Kidney glomerular epithelial cell (primary cell): ENCODE measurements at regions not wholly inside any gene's neighbourhood (a gene's known extent, or its start where the extent isn't known, plus 50 kb on each side); places are given as distances from the start of the nearest gene placed in this dataset.

Experiments used
- DNase-seq: peaks from one replicate; lab custom pipeline; 2025; lab: John Stamatoyannopoulos, UW

GRCh38 chr3:171956181-171956683 lies 83.1 kb upstream of the FNDC3B start:
- DNase-seq = no peak

GRCh38 chr3:171956705-171957104 lies 82.7 kb upstream of the FNDC3B start:
- DNase-seq = no peak

- no peak for DNase-seq
Observed at GRCh38 chr3:171959532-171960089, 79.8 kb upstream of the FNDC3B start.

GRCh38 chr3:171960159-171960558 lies 79.2 kb upstream of the FNDC3B start:
- no peak for DNase-seq

- no peak for DNase-seq
Observed at GRCh38 chr3:171962137-171962720, 77.1 kb upstream of the FNDC3B start.

GRCh38 chr3:171963546-171963945 lies 75.8 kb upstream of the FNDC3B start:
- no peak for DNase-seq

- no peak for DNase-seq
Observed at GRCh38 chr3:171965067-171965712, 74.2 kb upstream of the FNDC3B start.

GRCh38 chr3:171966533-171967136 lies 72.7 kb upstream of the FNDC3B start:
- DNase-seq = no peak

- DNase-seq = peak; percentile 85
Observed at GRCh38 chr3:171967137-171967783, 72.1 kb upstream of the FNDC3B start.

GRCh38 chr3:171967932-171968678 lies 71.3 kb upstream of the FNDC3B start:
- peak; percentile 51 for DNase-seq

GRCh38 chr3:171970301-171970788 lies 69.0 kb upstream of the FNDC3B start:
- DNase-seq = no peak

- DNase-seq = no peak
Observed at GRCh38 chr3:171971919-171972514, 67.4 kb upstream of the FNDC3B start.

- no peak for DNase-seq
Observed at GRCh38 chr3:171972871-171973348, 66.5 kb upstream of the FNDC3B start.

GRCh38 chr3:171974986-171975837 lies 64.2 kb upstream of the FNDC3B start:
- peak; percentile 24 for DNase-seq

- no peak for DNase-seq
Observed at GRCh38 chr3:171976526-171976925, 62.9 kb upstream of the FNDC3B start.

GRCh38 chr3:171977441-171977840 lies 61.9 kb upstream of the FNDC3B start:
- DNase-seq = no peak

- no peak for DNase-seq
Observed at GRCh38 chr3:171977860-171978259, 61.5 kb upstream of the FNDC3B start.

GRCh38 chr3:171978390-171978789 lies 61.0 kb upstream of the FNDC3B start:
- no peak for DNase-seq

GRCh38 chr3:171979081-171979480 lies 60.3 kb upstream of the FNDC3B start:
- DNase-seq = no peak
